Peyer's patch (tissue), 4 donors: ENCODE measurements at regions not wholly inside any gene's neighbourhood (a gene's known extent, or its start where the extent isn't known, plus 50 kb on each side); places are given as distances from the start of the nearest gene placed in this dataset.

Experiments
- DNase-seq, 3 donors: peaks; one replicate each; pipeline ENCODE4 v3.0.0-alpha.2; 2017 to 2019
- H3K27ac ChIP-seq, 4 donors: fragments of 200-600 bp; sonication (generic); one replicate each; pipeline ENCODE4 v1.5.1; 2016 to 2019
- H3K27me3 ChIP-seq, 2 donors: fragments of 200-600 bp; sonication (generic); one replicate each; pipeline ENCODE4 v1.5.1; 2019
- H3K36me3 ChIP-seq, 3 donors: fragments of 200-600 bp; sonication (generic); one replicate each; pipeline ENCODE4 v1.5.1; 2016 to 2019
- H3K4me1 ChIP-seq, 4 donors: fragments of 200-600 bp; sonication (generic); one replicate each; pipeline ENCODE4 v1.5.1; 2016 to 2019
- H3K4me3 ChIP-seq, 4 donors: fragments of 200-600 bp; sonication (generic); 1 replicate in 3 of 4; 2 replicates in 1 of 4; pipeline ENCODE4 v1.5.1; 2016 to 2019; ENCODE audit warnings: mild to moderate bottlenecking in 1 of 4
- H3K9me3 ChIP-seq, 4 donors: fragments of 200-600 bp; sonication (generic); one replicate each; pipeline ENCODE4 v1.5.1; 2016 to 2019; ENCODE audit warnings: mild to moderate bottlenecking in 1 of 4
- POLR2A ChIP-seq, 2 donors: fragments of 450-650 bp; IDR thresholded peaks; one replicate each; pipeline ENCODE4 v1.5.1; 2017; ENCODE audit warnings: antibody characterized with exemption in 2 of 2, mild to moderate bottlenecking in 2 of 2, moderate library complexity in 2 of 2
- small RNA-seq, 2 donors: library from RNA; depleted of rRNA; stranded (forward); fragments of <200 nt; gene quantifications; one replicate each; pipeline ENCODE3, GENCODE V24; 2016
- TF ChIP-seq, protein P1 (sequence below), 6 experiments: fragments of 450-650 bp in 4 of 6; fragments of 200-600 bp in 2 of 6; sonication (generic) in 1 of 6; IDR thresholded peaks; one replicate each; pipeline ENCODE4 v1.5.1; 2017 to 2019; ENCODE audit warnings: antibody characterized with exemption in 6 of 6, mild to moderate bottlenecking in 3 of 6, moderate library complexity in 1 of 6

DNA sequence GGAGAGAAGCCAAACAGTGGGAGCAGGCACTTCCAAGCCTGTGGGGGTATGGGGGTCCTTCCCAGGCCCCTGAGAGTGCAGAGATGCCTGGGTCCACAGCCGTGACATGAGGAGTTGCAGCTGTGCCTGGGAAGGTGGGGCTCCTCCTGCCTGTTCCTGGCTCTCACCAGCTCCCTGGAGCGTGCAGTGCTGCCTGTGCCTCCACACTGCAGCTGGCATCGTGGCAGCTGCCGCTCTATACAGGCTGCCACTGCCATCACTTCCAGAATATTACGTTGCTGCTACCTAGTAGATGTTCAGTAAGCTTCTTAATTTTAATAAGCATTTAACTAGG is 223.7 kb downstream of the KCNC2 start:
- no peak overlapping the region for H3K27ac ChIP-seq
- no peaks in the 10 kb centered on the region for H3K36me3 ChIP-seq
- H3K4me1 ChIP-seq = no peaks in the 10 kb centered on the region
- H3K4me3 ChIP-seq = no peak overlapping the region
- TF ChIP-seq, protein P1, sequence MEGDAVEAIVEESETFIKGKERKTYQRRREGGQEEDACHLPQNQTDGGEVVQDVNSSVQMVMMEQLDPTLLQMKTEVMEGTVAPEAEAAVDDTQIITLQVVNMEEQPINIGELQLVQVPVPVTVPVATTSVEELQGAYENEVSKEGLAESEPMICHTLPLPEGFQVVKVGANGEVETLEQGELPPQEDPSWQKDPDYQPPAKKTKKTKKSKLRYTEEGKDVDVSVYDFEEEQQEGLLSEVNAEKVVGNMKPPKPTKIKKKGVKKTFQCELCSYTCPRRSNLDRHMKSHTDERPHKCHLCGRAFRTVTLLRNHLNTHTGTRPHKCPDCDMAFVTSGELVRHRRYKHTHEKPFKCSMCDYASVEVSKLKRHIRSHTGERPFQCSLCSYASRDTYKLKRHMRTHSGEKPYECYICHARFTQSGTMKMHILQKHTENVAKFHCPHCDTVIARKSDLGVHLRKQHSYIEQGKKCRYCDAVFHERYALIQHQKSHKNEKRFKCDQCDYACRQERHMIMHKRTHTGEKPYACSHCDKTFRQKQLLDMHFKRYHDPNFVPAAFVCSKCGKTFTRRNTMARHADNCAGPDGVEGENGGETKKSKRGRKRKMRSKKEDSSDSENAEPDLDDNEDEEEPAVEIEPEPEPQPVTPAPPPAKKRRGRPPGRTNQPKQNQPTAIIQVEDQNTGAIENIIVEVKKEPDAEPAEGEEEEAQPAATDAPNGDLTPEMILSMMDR (IDR thresholded peaks at IDR 0.05) = no peak
- TF ChIP-seq POLR2A (IDR thresholded peaks at IDR 0.05) = no peak
- H3K27me3 ChIP-seq = no peaks in the 10 kb centered on the region
- no peaks in the 10 kb centered on the region for H3K9me3 ChIP-seq
- DNase-seq = peak in 1 of 3 donors; percentile 34

DNA sequence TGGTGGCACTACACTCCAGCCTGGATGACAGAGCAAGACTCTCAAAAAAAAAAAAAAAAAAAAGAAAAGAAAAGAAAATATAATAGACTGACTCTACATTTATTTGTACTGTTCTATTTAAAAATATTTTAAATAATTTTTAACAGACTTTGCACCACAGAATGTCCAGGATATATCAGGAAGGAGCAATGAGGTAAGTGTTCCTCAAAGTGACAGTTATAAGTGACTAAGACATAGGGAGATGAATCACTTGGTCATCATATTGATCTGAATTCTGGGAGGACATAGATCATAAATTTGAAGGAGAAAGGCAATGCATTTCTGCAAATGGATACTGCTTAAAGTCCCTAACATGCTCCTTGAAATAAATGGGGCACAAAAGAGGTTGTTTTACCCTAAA is 221.5 kb downstream of the KCNC2 start:
- Histone ChIP-seq H3K4me1 (no peaks in the 10 kb centered on the region), H3K27ac (no peak overlapping the region), H3K9me3 (no peaks in the 10 kb centered on the region), H3K27me3 (no peaks in the 10 kb centered on the region), H3K4me3 (no peak overlapping the region), H3K36me3 (no peaks in the 10 kb centered on the region)
- TF ChIP-seq, protein P1 (IDR thresholded peaks at IDR 0.05) = no peak
- TF ChIP-seq POLR2A (IDR thresholded peaks at IDR 0.05) = no peak
- DNase-seq = no peak

Small RNA genes in the stretch of these regions (small RNA-seq; reads per million reads assigned to genes)
- gene AC123904.2 = 0 reads per million in 2 donors
